ENCODE measurements at regions not wholly inside any gene's neighbourhood (a gene's known extent, or its start where the extent isn't known, plus 50 kb on each side); places are given as distances from the start of the nearest gene placed in this dataset.

GRCh38 chr14:38553586-38553985, 297.7 kb upstream of the CLEC14A start:
- no peak overlapping the region for H2AFZ ChIP-seq (ENCODE audit: insufficient read depth, low read depth, low read length, poor library complexity, severe bottlenecking)
- no peak overlapping the region for H3K9ac ChIP-seq (ENCODE audit: insufficient read depth, low read length, poor library complexity, severe bottlenecking)

GRCh38 chr14:38549564-38549963, 293.7 kb upstream of the CLEC14A start:
- Mint-ChIP-seq H3K4me3 (no peak overlapping the region), H3K27ac (no peak overlapping the region), H3K9me3 (peaks cover 0 to 3% (median 2%) of the 10 kb centered on the region in 7 donors), H3K36me3 (no peaks in the 10 kb centered on the region), H3K27me3 (ENCODE audit: low read depth in 3 of 3) (no peaks in the 10 kb centered on the region), H3K4me1 (no peaks in the 10 kb centered on the region)
- Histone ChIP-seq H3K79me2 (ENCODE audit: insufficient read depth, low read length) (no peaks in the 10 kb centered on the region), H3K27me3 (ENCODE audit: control insufficient read depth in 2 of 2, insufficient read depth in 2 of 2, low read length in 2 of 2) (no peaks in the 10 kb centered on the region), H3K27ac (ENCODE audit: low read depth in 1 of 2, low read length in 2 of 2) (no peak overlapping the region), H3K9me3 (replicated peaks in 1 of 2; ENCODE audit: control insufficient read depth in 1 of 2, insufficient read depth in 1 of 2, low read length in 2 of 2) (no peaks in the 10 kb centered on the region), H3K4me1 (ENCODE audit: control insufficient read depth in 1 of 2, insufficient read depth in 2 of 2, low read length in 2 of 2) (no peaks in the 10 kb centered on the region), H3K4me3 (replicated peaks in 1 of 3; ENCODE audit: low read depth in 2 of 3, low read length in 3 of 3) (no peak overlapping the region), H3K9ac (ENCODE audit: insufficient read depth, low read length, poor library complexity, severe bottlenecking) (no peak overlapping the region), H3K4me2 (replicated peaks; ENCODE audit: extremely low read depth, low read length, poor library complexity, severe bottlenecking) (no peak overlapping the region), H4K20me1 (ENCODE audit: insufficient read depth, low read length) (no peaks in the 10 kb centered on the region), H3K36me3 (replicated peaks in 1 of 2; ENCODE audit: control insufficient read depth in 1 of 2, insufficient read depth in 2 of 2, low read length in 2 of 2) (no peaks in the 10 kb centered on the region), H2AFZ (ENCODE audit: insufficient read depth, low read depth, low read length, poor library complexity, severe bottlenecking) (no peak overlapping the region)
- DNase-seq: no peak
- intact Hi-C loops (cut with micrococcal nuclease): no loop called here
- no peak for TF ChIP-seq CTCF (IDR thresholded peaks at IDR 0.05)
- 20% methylated on average over 1 of the region's 4 CpGs for WGBS (ENCODE audit: insufficient coverage)

More at GRCh38 chr14:38553586-38553985, 297.7 kb upstream of the CLEC14A start:
- H3K36me3 Mint-ChIP-seq: no peaks in the 10 kb centered on the region
- no peak for DNase-seq
- no peaks in the 10 kb centered on the region for H4K20me1 ChIP-seq (ENCODE audit: insufficient read depth, low read length)
- no peak for TF ChIP-seq CTCF (IDR thresholded peaks at IDR 0.05)
- H3K9me3 Mint-ChIP-seq: peaks cover 0 to 6% (median 2%) of the 10 kb centered on the region in 7 donors
- intact Hi-C loops (cut with micrococcal nuclease): no loop called here
- no peaks in the 10 kb centered on the region for H3K27me3 ChIP-seq (ENCODE audit: control insufficient read depth in 2 of 2, insufficient read depth in 2 of 2, low read length in 2 of 2)
- H3K4me3 ChIP-seq (replicated peaks in 1 of 3; ENCODE audit: low read depth in 2 of 3, low read length in 3 of 3): no peak overlapping the region
- H3K27ac Mint-ChIP-seq: no peak overlapping the region
- H3K27me3 Mint-ChIP-seq (ENCODE audit: low read depth in 3 of 3): peaks cover 0 to 2% (median 1%) of the 10 kb centered on the region in 3 donors
- no peak overlapping the region for H3K27ac ChIP-seq (ENCODE audit: low read depth in 1 of 2, low read length in 2 of 2)
- H3K9me3 ChIP-seq (replicated peaks in 1 of 2; ENCODE audit: control insufficient read depth in 1 of 2, insufficient read depth in 1 of 2, low read length in 2 of 2): no peaks in the 10 kb centered on the region
- no peaks in the 10 kb centered on the region for H3K36me3 ChIP-seq (replicated peaks in 1 of 2; ENCODE audit: control insufficient read depth in 1 of 2, insufficient read depth in 2 of 2, low read length in 2 of 2)
- H3K79me2 ChIP-seq (ENCODE audit: insufficient read depth, low read length): no peaks in the 10 kb centered on the region
- no peaks in the 10 kb centered on the region for H3K4me1 Mint-ChIP-seq
- H3K4me2 ChIP-seq (replicated peaks; ENCODE audit: extremely low read depth, low read length, poor library complexity, severe bottlenecking): no peak overlapping the region
- no peak overlapping the region for H3K4me3 Mint-ChIP-seq
- no peaks in the 10 kb centered on the region for H3K4me1 ChIP-seq (ENCODE audit: control insufficient read depth in 1 of 2, insufficient read depth in 2 of 2, low read length in 2 of 2)
